ENCODE measurements at regions not wholly inside any gene's neighbourhood (a gene's known extent, or its start where the extent isn't known, plus 50 kb on each side); places are given as distances from the start of the nearest gene placed in this dataset.

DNA sequence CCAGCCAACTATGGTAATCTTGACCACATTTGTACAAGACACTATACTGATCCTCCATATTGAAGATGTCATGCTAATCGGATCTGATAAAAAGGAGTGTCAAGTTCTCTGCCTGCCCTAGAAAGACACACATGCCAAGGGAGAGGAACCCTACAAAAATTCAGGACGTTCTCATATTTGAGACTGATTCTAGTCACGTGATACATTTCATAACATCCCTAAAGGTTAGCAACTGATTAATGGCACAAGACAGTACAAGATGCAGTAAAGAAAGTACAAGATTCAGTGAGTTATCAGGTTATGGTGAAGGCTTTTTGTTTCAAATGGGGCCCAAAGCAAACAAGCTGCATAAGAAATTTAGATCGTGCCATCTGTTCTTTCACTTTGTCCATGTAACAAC, 190.7 kb upstream of the MOCS1 start:
- no peak overlapping the region for H3K4me3 Mint-ChIP-seq (ENCODE audit: unreplicated experiment)
- no peaks in the 10 kb centered on the region for H3K4me1 Mint-ChIP-seq (ENCODE audit: low read depth, unreplicated experiment)
- H3K27ac Mint-ChIP-seq (ENCODE audit: unreplicated experiment) = no peak overlapping the region
- DNase-seq = no peak
- H3K9me3 Mint-ChIP-seq (ENCODE audit: unreplicated experiment) = peaks cover 1% of the 10 kb centered on the region
- peaks cover 2% of the 10 kb centered on the region for H3K27me3 Mint-ChIP-seq (ENCODE audit: unreplicated experiment)
- TF ChIP-seq, protein P1, sequence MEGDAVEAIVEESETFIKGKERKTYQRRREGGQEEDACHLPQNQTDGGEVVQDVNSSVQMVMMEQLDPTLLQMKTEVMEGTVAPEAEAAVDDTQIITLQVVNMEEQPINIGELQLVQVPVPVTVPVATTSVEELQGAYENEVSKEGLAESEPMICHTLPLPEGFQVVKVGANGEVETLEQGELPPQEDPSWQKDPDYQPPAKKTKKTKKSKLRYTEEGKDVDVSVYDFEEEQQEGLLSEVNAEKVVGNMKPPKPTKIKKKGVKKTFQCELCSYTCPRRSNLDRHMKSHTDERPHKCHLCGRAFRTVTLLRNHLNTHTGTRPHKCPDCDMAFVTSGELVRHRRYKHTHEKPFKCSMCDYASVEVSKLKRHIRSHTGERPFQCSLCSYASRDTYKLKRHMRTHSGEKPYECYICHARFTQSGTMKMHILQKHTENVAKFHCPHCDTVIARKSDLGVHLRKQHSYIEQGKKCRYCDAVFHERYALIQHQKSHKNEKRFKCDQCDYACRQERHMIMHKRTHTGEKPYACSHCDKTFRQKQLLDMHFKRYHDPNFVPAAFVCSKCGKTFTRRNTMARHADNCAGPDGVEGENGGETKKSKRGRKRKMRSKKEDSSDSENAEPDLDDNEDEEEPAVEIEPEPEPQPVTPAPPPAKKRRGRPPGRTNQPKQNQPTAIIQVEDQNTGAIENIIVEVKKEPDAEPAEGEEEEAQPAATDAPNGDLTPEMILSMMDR (IDR thresholded peaks at IDR 0.05; ENCODE audit: partially characterized antibody, unreplicated experiment) = no peak
- H3K36me3 Mint-ChIP-seq (ENCODE audit: unreplicated experiment) = no peaks in the 10 kb centered on the region

- H3K4me1 Mint-ChIP-seq (ENCODE audit: low read depth, unreplicated experiment) = no peaks in the 10 kb centered on the region
- H3K27me3 Mint-ChIP-seq (ENCODE audit: unreplicated experiment) = no peaks in the 10 kb centered on the region
- peaks cover 1% of the 10 kb centered on the region for H3K9me3 Mint-ChIP-seq (ENCODE audit: unreplicated experiment)
- no peak overlapping the region for H3K27ac Mint-ChIP-seq (ENCODE audit: unreplicated experiment)
- H3K36me3 Mint-ChIP-seq (ENCODE audit: unreplicated experiment) = no peaks in the 10 kb centered on the region
- no peak for DNase-seq
- TF ChIP-seq, protein P1 (IDR thresholded peaks at IDR 0.05; ENCODE audit: partially characterized antibody, unreplicated experiment) = no peak
- H3K4me3 Mint-ChIP-seq (ENCODE audit: unreplicated experiment) = no peak overlapping the region
Observed at GRCh38 chr6:40116832-40117231, 182.6 kb upstream of the MOCS1 start.

DNA sequence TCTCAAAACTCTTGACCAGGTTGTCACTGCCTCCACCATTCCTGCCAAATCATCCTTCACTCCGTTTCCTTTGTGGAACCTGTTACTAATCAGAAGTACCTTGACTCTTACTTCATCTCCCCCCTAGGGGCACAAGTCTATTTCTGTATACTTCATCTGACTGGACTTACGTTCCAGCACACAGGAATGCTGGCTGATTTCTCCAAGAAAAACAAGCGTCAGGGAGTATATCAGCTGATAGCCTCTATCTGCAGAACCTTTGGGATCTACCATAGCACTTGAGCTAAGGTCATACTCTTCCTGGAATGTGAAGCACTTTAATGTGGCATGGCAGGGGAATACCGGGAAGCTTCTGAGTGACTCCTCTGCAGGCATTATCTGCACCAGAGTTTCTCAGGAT, 178.1 kb upstream of the MOCS1 start:
- Mint-ChIP-seq H3K4me3 (ENCODE audit: unreplicated experiment) (no peak overlapping the region), H3K36me3 (ENCODE audit: unreplicated experiment) (no peaks in the 10 kb centered on the region), H3K27me3 (ENCODE audit: unreplicated experiment) (no peaks in the 10 kb centered on the region), H3K9me3 (ENCODE audit: unreplicated experiment) (peaks cover 1% of the 10 kb centered on the region), H3K4me1 (ENCODE audit: low read depth, unreplicated experiment) (no peaks in the 10 kb centered on the region), H3K27ac (ENCODE audit: unreplicated experiment) (no peak overlapping the region)
- DNase-seq = no peak
- TF ChIP-seq, protein P1 (IDR thresholded peaks at IDR 0.05; ENCODE audit: partially characterized antibody, unreplicated experiment) = no peak

GRCh38 chr6:40108736-40109135, 174.5 kb upstream of the MOCS1 start:
- Mint-ChIP-seq H3K9me3 (ENCODE audit: unreplicated experiment) (peaks cover 1% of the 10 kb centered on the region), H3K4me1 (ENCODE audit: low read depth, unreplicated experiment) (no peaks in the 10 kb centered on the region), H3K4me3 (ENCODE audit: unreplicated experiment) (no peak overlapping the region), H3K36me3 (ENCODE audit: unreplicated experiment) (no peaks in the 10 kb centered on the region), H3K27ac (ENCODE audit: unreplicated experiment) (no peak overlapping the region), H3K27me3 (ENCODE audit: unreplicated experiment) (no peaks in the 10 kb centered on the region)
- DNase-seq = no peak
- TF ChIP-seq, protein P1 (IDR thresholded peaks at IDR 0.05; ENCODE audit: partially characterized antibody, unreplicated experiment) = no peak

GRCh38 chr6:40106840-40107239, 172.6 kb upstream of the MOCS1 start:
- H3K36me3 Mint-ChIP-seq (ENCODE audit: unreplicated experiment) = no peaks in the 10 kb centered on the region
- H3K27ac Mint-ChIP-seq (ENCODE audit: unreplicated experiment) = no peak overlapping the region
- H3K4me3 Mint-ChIP-seq (ENCODE audit: unreplicated experiment) = no peak overlapping the region
- TF ChIP-seq, protein P1 (IDR thresholded peaks at IDR 0.05; ENCODE audit: partially characterized antibody, unreplicated experiment) = no peak
- H3K27me3 Mint-ChIP-seq (ENCODE audit: unreplicated experiment) = no peaks in the 10 kb centered on the region
- H3K4me1 Mint-ChIP-seq (ENCODE audit: low read depth, unreplicated experiment) = no peaks in the 10 kb centered on the region
- no peak for DNase-seq
- H3K9me3 Mint-ChIP-seq (ENCODE audit: unreplicated experiment) = peaks cover 1% of the 10 kb centered on the region
